ENCODE measurements at regions not wholly inside any gene's neighbourhood (a gene's known extent, or its start where the extent isn't known, plus 50 kb on each side); places are given as distances from the start of the nearest gene placed in this dataset.

DNA sequence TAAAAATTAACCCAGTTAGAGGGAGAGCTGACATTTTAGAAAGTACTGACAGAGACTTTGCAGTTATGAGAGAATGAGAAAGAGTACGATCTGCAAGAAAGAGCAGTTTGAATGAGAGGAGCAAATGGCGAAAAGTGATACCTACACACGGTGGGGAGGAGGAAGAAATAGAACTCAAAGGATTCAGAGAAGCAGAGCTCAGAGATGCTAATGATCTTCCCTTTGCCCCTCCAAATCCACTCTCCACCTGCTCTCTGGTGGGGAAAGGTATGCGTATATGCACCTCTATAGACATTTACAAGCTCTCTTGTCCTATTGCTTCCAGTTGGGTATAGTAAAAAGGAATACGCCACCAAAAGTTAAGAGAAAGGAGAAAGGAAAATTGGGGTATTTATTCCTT lies 123.3 kb upstream of the TTC14 start:
- H3K27me3 ChIP-seq = no peaks in the 10 kb centered on the region
- peaks cover 0 to 2% (median 0%) of the 10 kb centered on the region in 3 donors for H3K9me3 ChIP-seq
- H3K27ac ChIP-seq = no peak overlapping the region
- DNase-seq = no peak
- H3K4me1 ChIP-seq = no peaks in the 10 kb centered on the region
- H3K36me3 ChIP-seq = no peaks in the 10 kb centered on the region
- intact Hi-C loops (cut with DNase I; ENCODE audit: low total_unique reads) = no loop called here
- H3K4me3 ChIP-seq = no peak overlapping the region
- TF ChIP-seq, protein P1, sequence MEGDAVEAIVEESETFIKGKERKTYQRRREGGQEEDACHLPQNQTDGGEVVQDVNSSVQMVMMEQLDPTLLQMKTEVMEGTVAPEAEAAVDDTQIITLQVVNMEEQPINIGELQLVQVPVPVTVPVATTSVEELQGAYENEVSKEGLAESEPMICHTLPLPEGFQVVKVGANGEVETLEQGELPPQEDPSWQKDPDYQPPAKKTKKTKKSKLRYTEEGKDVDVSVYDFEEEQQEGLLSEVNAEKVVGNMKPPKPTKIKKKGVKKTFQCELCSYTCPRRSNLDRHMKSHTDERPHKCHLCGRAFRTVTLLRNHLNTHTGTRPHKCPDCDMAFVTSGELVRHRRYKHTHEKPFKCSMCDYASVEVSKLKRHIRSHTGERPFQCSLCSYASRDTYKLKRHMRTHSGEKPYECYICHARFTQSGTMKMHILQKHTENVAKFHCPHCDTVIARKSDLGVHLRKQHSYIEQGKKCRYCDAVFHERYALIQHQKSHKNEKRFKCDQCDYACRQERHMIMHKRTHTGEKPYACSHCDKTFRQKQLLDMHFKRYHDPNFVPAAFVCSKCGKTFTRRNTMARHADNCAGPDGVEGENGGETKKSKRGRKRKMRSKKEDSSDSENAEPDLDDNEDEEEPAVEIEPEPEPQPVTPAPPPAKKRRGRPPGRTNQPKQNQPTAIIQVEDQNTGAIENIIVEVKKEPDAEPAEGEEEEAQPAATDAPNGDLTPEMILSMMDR (IDR thresholded peaks at IDR 0.05) = no peak

DNA sequence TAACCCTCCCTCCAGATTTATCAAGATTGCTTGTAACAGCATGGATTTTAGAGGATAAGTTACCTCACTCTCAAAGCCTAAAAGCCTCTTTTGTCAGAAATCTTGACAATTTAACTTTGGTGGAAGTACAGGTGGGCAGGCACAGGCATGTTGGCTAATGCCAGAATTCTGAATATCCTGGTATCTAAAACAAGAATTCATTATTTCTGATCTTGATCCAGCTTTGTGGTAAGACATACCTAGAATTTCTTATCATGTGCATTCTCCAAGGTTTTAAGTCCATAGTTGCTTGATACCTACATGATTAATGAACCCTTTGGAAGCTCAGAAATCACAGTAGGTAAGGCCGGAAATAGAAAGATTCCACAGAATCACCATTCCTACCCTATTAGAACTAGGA lies 109.9 kb upstream of the TTC14 start:
- intact Hi-C loops (cut with DNase I; ENCODE audit: low total_unique reads) = no loop called here
- Histone ChIP-seq H3K9me3 (no peaks in the 10 kb centered on the region), H3K36me3 (no peaks in the 10 kb centered on the region), H3K4me3 (no peak overlapping the region), H3K4me1 (no peaks in the 10 kb centered on the region), H3K27ac (no peak overlapping the region), H3K27me3 (no peaks in the 10 kb centered on the region)
- no peak for DNase-seq
- TF ChIP-seq, protein P1 (IDR thresholded peaks at IDR 0.05) = no peak

DNA sequence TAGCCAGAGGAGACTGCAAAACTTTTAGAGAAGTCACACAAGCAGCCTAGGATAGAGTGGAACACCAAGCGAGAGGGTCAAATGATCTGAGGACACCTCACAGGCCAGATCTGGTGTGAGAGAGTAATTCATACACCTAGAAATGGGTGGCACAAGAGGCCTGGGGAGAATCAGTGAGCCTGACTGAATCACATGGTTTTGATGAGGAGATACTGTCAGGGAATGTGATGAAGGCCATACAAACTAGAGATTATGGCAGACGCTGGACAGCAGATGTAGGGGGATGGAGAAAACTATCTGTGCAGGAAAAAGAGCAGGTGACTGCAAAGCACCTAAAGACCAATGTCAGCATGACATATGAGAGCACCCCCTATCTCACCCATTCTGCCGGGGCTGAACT lies 105.0 kb upstream of the TTC14 start:
- Histone ChIP-seq H3K4me1 (no peaks in the 10 kb centered on the region), H3K27me3 (no peaks in the 10 kb centered on the region), H3K9me3 (peaks cover 0 to 10% (median 10%) of the 10 kb centered on the region in 3 donors), H3K36me3 (no peaks in the 10 kb centered on the region), H3K27ac (no peak overlapping the region), H3K4me3 (no peak overlapping the region)
- DNase-seq = no peak
- TF ChIP-seq, protein P1 (IDR thresholded peaks at IDR 0.05) = no peak
- intact Hi-C loops (cut with DNase I; ENCODE audit: low total_unique reads) = no loop called here

DNA sequence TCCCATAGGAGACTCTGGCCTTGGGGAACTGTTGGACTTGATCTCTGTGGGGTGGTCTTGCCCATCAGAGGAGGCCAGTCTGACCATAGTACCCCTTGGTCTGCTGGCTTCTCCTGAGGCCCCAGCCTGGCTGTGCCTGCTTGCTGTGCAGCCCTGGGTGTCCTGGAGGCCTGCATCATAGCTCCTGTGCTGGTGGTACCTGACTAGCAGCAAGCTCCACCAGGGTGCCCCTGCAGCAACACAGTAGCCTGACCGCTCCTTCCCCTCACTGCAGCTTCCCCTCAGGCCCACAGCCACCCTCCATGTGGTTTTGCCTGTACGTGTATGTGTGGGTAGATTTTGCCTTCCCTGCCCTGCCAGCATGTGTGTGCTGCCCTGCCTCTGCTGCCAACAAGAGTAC lies 85.6 kb upstream of the TTC14 start:
- H3K4me1 ChIP-seq = no peaks in the 10 kb centered on the region
- DNase-seq = no peak
- no peak overlapping the region for H3K27ac ChIP-seq
- no peaks in the 10 kb centered on the region for H3K9me3 ChIP-seq
- intact Hi-C loops (cut with DNase I; ENCODE audit: low total_unique reads) = no loop called here
- H3K27me3 ChIP-seq = no peaks in the 10 kb centered on the region
- no peaks in the 10 kb centered on the region for H3K36me3 ChIP-seq
- H3K4me3 ChIP-seq = no peak overlapping the region
- TF ChIP-seq, protein P1 (IDR thresholded peaks at IDR 0.05) = no peak

DNA sequence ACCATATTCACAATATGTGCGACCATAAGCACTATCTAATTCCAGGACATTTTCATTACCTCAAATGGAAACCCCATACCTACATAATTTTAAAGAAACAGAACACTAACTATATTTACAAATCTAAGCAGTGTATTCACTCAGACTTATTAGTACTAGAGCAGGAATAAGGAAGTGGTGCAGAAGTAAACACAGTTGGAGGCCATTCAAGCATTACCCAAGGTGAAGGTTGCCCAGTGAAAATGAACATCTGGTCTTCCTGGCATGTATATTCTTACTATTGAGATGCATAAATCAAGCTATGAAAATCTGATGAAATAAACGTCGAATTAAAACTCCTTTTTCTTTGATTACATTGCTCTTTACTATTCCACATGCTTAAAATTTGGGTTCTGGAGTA lies 78.9 kb upstream of the TTC14 start:
- Histone ChIP-seq H3K27ac (no peak overlapping the region), H3K27me3 (no peaks in the 10 kb centered on the region), H3K4me3 (no peak overlapping the region), H3K4me1 (no peaks in the 10 kb centered on the region), H3K9me3 (no peaks in the 10 kb centered on the region), H3K36me3 (no peaks in the 10 kb centered on the region)
- no peak for DNase-seq
- intact Hi-C loops (cut with DNase I; ENCODE audit: low total_unique reads) = no loop called here
- TF ChIP-seq, protein P1 (IDR thresholded peaks at IDR 0.05) = no peak

DNA sequence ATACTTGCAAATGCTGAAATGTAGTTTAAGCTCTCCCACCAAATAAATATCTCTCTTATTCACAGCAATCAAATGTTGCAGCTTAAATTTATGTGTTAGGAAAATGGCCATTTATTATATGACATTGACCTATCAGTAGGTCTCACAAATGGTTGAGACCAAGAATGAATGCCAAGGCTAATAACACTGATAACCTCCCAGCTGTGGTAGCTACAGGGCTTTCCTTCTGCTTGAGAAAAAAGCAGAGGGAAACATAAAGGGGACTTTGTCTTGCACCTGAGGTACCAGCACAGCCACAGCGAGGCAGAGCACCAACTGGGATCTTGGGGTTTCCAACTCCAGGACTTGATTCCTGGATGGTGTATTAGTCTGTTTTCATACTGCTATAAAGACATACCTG lies 73.1 kb upstream of the TTC14 start:
- no peak overlapping the region for H3K27ac ChIP-seq
- no peak overlapping the region for H3K4me3 ChIP-seq
- TF ChIP-seq, protein P1 (IDR thresholded peaks at IDR 0.05) = no peak
- no peak for DNase-seq
- intact Hi-C loops (cut with DNase I; ENCODE audit: low total_unique reads) = no loop called here
- H3K36me3 ChIP-seq = no peaks in the 10 kb centered on the region
- no peaks in the 10 kb centered on the region for H3K4me1 ChIP-seq
- no peaks in the 10 kb centered on the region for H3K27me3 ChIP-seq
- H3K9me3 ChIP-seq = no peaks in the 10 kb centered on the region

Data from tibial artery (tissue), 4 donors.